Neural progenitor cell (in vitro differentiated cells): ENCODE measurements at regions not wholly inside any gene's neighbourhood (a gene's known extent, or its start where the extent isn't known, plus 50 kb on each side); places are given as distances from the start of the nearest gene placed in this dataset.
A peak's percentile ranks its signal among the peaks of the same experiment; 100 is the strongest.

Experiments
- DNase-seq: peaks from one replicate; pipeline ENCODE4 v3.0.0-alpha.2; 2016; ENCODE audit warnings: low spot score
- H2AFZ ChIP-seq: fragments of 200-600 bp; sonication (generic); replicated peaks from 2 replicates; pipeline ENCODE4 v1.6.1; 2016; ENCODE audit warnings: antibody characterized with exemption
- H3F3A ChIP-seq: fragments of 200-600 bp; sonication (generic); 2 replicates; pipeline ENCODE4 v1.6.1; 2016; ENCODE audit warnings: antibody characterized with exemption, low read depth
- H3K27ac ChIP-seq: fragments of 200-600 bp; sonication (generic); 2 replicates; pipeline ENCODE4 v1.5.1; 2016; ENCODE audit warnings: mild to moderate bottlenecking
- H3K27me3 ChIP-seq: fragments of 200-600 bp; sonication (generic); 2 replicates; pipeline ENCODE4 v1.6.1; 2016; ENCODE audit warnings: mild to moderate bottlenecking, moderate library complexity
- H3K36me3 ChIP-seq: fragments of 200-600 bp; sonication (generic); 2 replicates; pipeline ENCODE4 v1.5.1; 2016
- H3K4me1 ChIP-seq: fragments of 200-600 bp; sonication (generic); 2 replicates; pipeline ENCODE4 v1.6.1; 2016; ENCODE audit warnings: mixed run types
- H3K4me2 ChIP-seq: fragments of 200-600 bp; sonication (generic); 2 replicates; pipeline ENCODE4 v1.6.1; 2016
- H3K4me3 ChIP-seq: fragments of 200-600 bp; sonication (generic); 2 replicates; pipeline ENCODE4 v1.5.1; 2016
- H3K79me2 ChIP-seq: fragments of 200-600 bp; sonication (generic); 2 replicates; pipeline ENCODE4 v1.6.1; 2016; ENCODE audit warnings: low read depth
- H3K9ac ChIP-seq: fragments of 200-600 bp; sonication (generic); 2 replicates; pipeline ENCODE4 v1.6.1; 2016
- H3K9me3 ChIP-seq: fragments of 200-600 bp; sonication (generic); 2 replicates; pipeline ENCODE4 v1.5.1; 2016; ENCODE audit warnings: low read depth
- H4K20me1 ChIP-seq: fragments of 200-600 bp; sonication (generic); 2 replicates; pipeline ENCODE4 v1.6.1; 2016; ENCODE audit warnings: low read depth
- H3K27ac Mint-ChIP-seq: 3 replicates; pipeline ENCODE4 v1.8.0; 2021; ENCODE audit warnings: mixed read lengths
- H3K27me3 Mint-ChIP-seq: 2 replicates; pipeline ENCODE4 v1.8.0; 2022; ENCODE audit warnings: low read depth, mild to moderate bottlenecking, inconsistent platforms, moderate library complexity, mixed read lengths; ENCODE audit not compliant: insufficient read depth
- H3K36me3 Mint-ChIP-seq: 3 replicates; pipeline ENCODE4 v1.8.0; 2021; ENCODE audit warnings: mixed read lengths
- H3K4me1 Mint-ChIP-seq: 3 replicates; pipeline ENCODE4 v1.8.0; 2021; ENCODE audit warnings: mixed read lengths
- H3K4me3 Mint-ChIP-seq: 3 replicates; pipeline ENCODE4 v1.8.0; 2021; ENCODE audit warnings: mild to moderate bottlenecking, moderate library complexity, mixed read lengths
- H3K9me3 Mint-ChIP-seq: 3 replicates; pipeline ENCODE4 v1.8.0; 2020; ENCODE audit warnings: mixed read lengths
- CTCF ChIP-seq: fragments of 200-600 bp; sonication (generic); IDR thresholded peaks from 2 replicates; pipeline ENCODE4 v1.5.1; 2017; ENCODE audit warnings: antibody characterized with exemption, mild to moderate bottlenecking
- EZH2 ChIP-seq: fragments of 200-600 bp; sonication (generic); IDR thresholded peaks from 2 replicates; pipeline ENCODE4 v1.6.1; 2017; ENCODE audit warnings: antibody characterized with exemption, mild to moderate bottlenecking, moderate library complexity
- EZH2phosphoT487 ChIP-seq: fragments of 200-600 bp; sonication (generic); IDR thresholded peaks from 2 replicates; pipeline ENCODE4 v1.6.1; 2017; ENCODE audit warnings: antibody characterized with exemption

GRCh38 chr5:87949676-87950631 is 318.7 kb downstream of the TMEM161B start:
- H3K27ac ChIP-seq, result no peak overlapping the region

GRCh38 chr5:87948486-87948885 is 320.2 kb downstream of the TMEM161B start:
- no peaks in the 10 kb centered on the region for H3K79me2 ChIP-seq
- no peak overlapping the region for H3K27ac ChIP-seq
- H3K4me2 ChIP-seq, result no peak overlapping the region
- no peak for TF ChIP-seq EZH2phosphoT487
- TF ChIP-seq CTCF, result no peak
- no peak for TF ChIP-seq EZH2
- no peaks in the 10 kb centered on the region for H4K20me1 ChIP-seq
- Mint-ChIP-seq H3K4me3 (no peak overlapping the region), H3K27me3 (peaks cover 3% of the 10 kb centered on the region), H3K4me1 (peaks cover 72% of the 10 kb centered on the region), H3K9me3 (no peaks in the 10 kb centered on the region), H3K27ac (peak overlapping the region; percentile 70), H3K36me3 (no peaks in the 10 kb centered on the region)
- H3K9me3 ChIP-seq, result no peaks in the 10 kb centered on the region
- H3K4me3 ChIP-seq, result no peak overlapping the region
- no peaks in the 10 kb centered on the region for H3K36me3 ChIP-seq
- H3K27me3 ChIP-seq, result no peaks in the 10 kb centered on the region
- no peak for DNase-seq
- H2AFZ ChIP-seq, result no peak overlapping the region
- no peaks in the 10 kb centered on the region for H3F3A ChIP-seq
- peaks cover 49% of the 10 kb centered on the region for H3K4me1 ChIP-seq
- H3K9ac ChIP-seq, result no peak overlapping the region

More at GRCh38 chr5:87949676-87950631, 318.7 kb downstream of the TMEM161B start:
- no peak for DNase-seq
- no peaks in the 10 kb centered on the region for H4K20me1 ChIP-seq
- H3K27me3 ChIP-seq, result no peaks in the 10 kb centered on the region
- no peak overlapping the region for H3K9ac ChIP-seq
- no peaks in the 10 kb centered on the region for H3K36me3 Mint-ChIP-seq
- H2AFZ ChIP-seq, result no peak overlapping the region
- no peak overlapping the region for H3K4me3 ChIP-seq
- H3F3A ChIP-seq, result no peaks in the 10 kb centered on the region
- TF ChIP-seq EZH2 (no peak), CTCF (no peak), EZH2phosphoT487 (no peak)
- peak overlapping the region; percentile 89 for H3K27ac Mint-ChIP-seq
- no peak overlapping the region for H3K4me3 Mint-ChIP-seq
- H3K36me3 ChIP-seq, result no peaks in the 10 kb centered on the region
- no peak overlapping the region for H3K4me2 ChIP-seq
- H3K79me2 ChIP-seq, result no peaks in the 10 kb centered on the region
- peaks cover 64% of the 10 kb centered on the region for H3K4me1 Mint-ChIP-seq
- H3K9me3 ChIP-seq, result no peaks in the 10 kb centered on the region
- H3K9me3 Mint-ChIP-seq, result no peaks in the 10 kb centered on the region
- H3K27me3 Mint-ChIP-seq, result peaks cover 3% of the 10 kb centered on the region
- H3K4me1 ChIP-seq, result peaks cover 37% of the 10 kb centered on the region

GRCh38 chr5:87946271-87946670 is 322.4 kb downstream of the TMEM161B start:
- no peaks in the 10 kb centered on the region for H3F3A ChIP-seq
- Mint-ChIP-seq H3K4me1 (peaks cover 68% of the 10 kb centered on the region), H3K36me3 (no peaks in the 10 kb centered on the region), H3K27me3 (peaks cover 3% of the 10 kb centered on the region), H3K4me3 (no peak overlapping the region), H3K9me3 (no peaks in the 10 kb centered on the region), H3K27ac (no peak overlapping the region)
- H3K4me1 ChIP-seq, result peaks cover 46% of the 10 kb centered on the region
- no peaks in the 10 kb centered on the region for H3K9me3 ChIP-seq
- no peak for DNase-seq
- H3K9ac ChIP-seq, result no peak overlapping the region
- H3K79me2 ChIP-seq, result no peaks in the 10 kb centered on the region
- H2AFZ ChIP-seq, result no peak overlapping the region
- H3K4me3 ChIP-seq, result no peak overlapping the region
- no peaks in the 10 kb centered on the region for H3K36me3 ChIP-seq
- no peak overlapping the region for H3K4me2 ChIP-seq
- TF ChIP-seq EZH2 (no peak), EZH2phosphoT487 (no peak), CTCF (no peak)
- H4K20me1 ChIP-seq, result no peaks in the 10 kb centered on the region
- H3K27me3 ChIP-seq, result no peaks in the 10 kb centered on the region
- H3K27ac ChIP-seq, result no peak overlapping the region
